Right ventricle myocardium inferior (tissue), 1 donor: ENCODE measurements at regions not wholly inside any gene's neighbourhood (a gene's known extent, or its start where the extent isn't known, plus 50 kb on each side); places are given as distances from the start of the nearest gene placed in this dataset.

Experiments used
- ATAC-seq: fragments of 200-7000 bp; cut with Tn5 transposase; one replicate; pipeline ENCODE4 v1.9.1; 2020; ENCODE audit warnings: mild to moderate bottlenecking, moderate library complexity
- DNase-seq: peaks from one replicate; pipeline ENCODE4 v3.0.0; 2021; ENCODE audit errors: missing footprints
- intact Hi-C: fragments of 100-400 bp; cut with DNase I; formaldehyde crosslinking; loops from one replicate; pipeline ENCODE4 v1.11.0; 2022
- donor health status: DM: no; HTN: yes; CAD: no; lungs with severe emphysema.

DNA sequence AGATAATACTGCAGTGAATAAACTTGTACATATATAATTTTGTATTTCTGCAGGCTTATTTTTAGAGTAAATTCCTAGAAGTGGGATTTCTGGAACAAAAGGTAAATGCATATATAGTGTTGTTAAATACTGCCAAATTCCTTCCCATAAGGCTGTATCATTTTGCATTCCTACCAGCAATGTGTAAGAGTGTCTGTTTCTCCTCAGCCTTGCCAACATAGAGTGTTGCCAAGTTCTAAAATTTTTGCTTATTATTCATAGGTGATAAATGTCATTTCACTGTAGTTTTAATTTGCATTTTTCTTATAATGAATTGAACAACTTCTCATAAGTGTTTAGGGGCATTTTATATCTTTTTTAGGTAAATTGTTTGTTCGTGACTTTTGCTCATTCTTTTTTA lies 174.2 kb upstream of the ZBED5 start:
- intact Hi-C loops = no loop called here
- ATAC-seq (no peak), DNase-seq (no peak)

DNA sequence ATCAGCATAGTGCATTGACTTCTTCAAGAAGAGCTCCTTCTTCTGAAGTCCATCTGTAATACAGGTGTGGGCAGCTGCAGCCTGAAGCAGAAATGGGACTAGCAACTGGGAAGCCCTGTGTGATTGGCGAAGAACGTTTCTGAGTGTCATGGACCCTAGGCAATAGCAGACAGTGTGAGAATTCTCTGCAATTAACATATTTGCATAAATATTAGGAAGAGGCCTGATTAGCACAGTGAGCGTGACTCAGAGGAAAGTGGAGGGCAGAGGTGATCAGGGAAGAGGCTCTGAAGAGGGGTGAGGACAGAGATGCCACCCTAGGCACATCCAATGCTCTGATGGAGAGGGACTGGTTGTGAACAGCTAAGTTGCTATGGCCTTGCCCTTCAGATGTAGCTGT lies 171.2 kb upstream of the ZBED5 start:
- no peak for ATAC-seq
- intact Hi-C loops = loop anchor here (2.0 kb wide), 1 partner anchor 758 kb away; no protein-coding TSS in a partner anchor
- DNase-seq = no peak

DNA sequence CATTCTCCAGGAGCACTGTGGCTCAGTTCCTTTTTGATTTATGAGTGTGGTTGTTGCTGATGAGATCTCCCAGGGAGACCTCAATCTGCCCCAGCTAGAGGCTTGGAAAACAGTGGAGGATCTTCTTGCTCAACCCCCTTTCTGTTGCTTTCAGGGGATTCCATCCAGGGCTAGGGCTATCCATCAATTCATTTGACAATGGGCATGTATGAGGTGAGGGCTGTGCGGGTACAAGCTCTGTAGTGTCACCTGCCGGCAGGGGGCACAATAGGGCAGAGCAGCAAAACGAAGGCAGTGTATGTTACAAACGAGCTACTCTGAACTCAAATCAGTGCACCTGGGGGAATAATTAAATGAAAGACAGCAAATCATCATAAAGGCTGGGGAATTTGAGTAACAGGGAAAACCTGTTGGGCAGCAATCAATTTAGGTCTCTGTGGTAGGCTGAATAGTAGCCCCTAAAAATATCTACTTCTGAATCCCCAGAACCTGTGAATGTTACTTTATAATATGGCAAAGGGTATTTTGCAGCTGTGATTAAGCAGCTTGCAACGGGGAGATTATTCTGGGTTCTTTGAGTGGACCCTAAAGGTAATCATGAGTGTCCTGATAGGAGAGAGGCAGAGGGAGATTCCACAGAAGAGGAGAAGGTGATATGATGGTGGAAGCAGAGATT lies 170.3 kb upstream of the ZBED5 start:
- ATAC-seq = peak; percentile 68
- peak; percentile 73 for DNase-seq
- intact Hi-C loops = loop anchor here (2.0 kb wide), 1 partner anchor 759 kb away; no protein-coding TSS in a partner anchor

DNA sequence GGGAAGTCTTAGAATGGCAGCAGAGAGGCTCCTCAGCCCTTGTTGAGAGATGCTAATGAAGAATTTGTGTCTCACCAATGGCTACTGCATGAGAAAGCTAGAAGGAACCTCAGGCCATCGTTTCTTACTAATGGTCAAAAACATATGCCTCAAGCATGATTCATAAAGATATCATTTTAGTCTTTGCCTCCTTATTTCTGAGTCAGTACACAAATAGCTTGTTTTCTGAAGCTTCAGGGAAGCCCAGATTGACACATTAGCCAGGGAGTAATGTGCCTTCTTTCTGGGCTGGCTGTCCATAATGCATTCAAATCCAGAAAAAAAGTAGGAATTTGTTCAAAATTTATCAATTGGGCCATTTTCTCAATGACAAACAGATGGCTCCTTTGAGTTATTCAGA lies 169.4 kb upstream of the ZBED5 start:
- ATAC-seq = no peak
- intact Hi-C loops = no loop called here
- DNase-seq = no peak

DNA sequence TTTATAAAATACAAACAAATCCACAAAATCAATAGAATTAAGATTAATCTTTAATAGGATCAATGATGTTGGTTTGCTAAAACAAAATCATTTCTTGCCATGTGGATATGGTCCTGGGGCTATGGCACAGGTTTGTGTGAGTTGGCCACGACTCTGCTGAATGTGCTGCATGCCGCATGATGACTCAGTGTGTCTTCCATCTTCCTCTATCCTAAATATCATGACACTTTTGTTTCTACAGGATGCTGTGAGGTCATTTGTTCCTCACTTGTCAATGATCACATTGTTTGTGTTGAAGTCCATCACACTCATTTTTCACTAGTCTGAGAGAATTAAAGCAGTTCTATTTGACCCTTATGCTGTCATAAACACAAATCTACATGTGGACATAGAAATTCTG lies 167.2 kb upstream of the ZBED5 start:
- DNase-seq (no peak), ATAC-seq (no peak)
- intact Hi-C loops = no loop called here

DNA sequence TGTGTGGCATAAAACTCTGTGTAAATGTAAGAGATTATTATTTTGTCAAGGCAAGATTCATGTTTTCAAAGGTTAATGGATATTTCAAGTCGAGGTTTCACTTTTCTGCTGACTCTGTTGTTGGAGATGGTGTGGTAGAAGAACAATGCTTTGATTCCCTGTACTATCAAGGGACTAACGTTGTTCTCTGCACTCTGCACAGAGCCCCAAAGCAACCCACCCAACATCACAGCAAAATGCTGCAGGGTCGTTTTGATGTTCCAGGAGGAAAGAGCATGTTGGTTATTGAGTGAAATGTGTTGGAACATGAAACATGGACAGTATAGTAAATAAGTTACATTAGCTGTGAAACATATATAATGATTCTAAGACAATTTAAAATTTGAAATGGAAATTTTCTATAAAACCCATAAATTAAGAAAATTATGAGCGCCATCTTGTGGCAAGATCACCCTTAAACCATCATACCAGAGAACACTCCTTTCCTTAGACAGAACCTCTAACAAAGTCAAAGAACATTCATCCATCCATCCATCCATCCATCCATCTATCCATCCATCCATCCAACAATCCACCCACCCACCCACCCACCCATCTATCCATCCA lies 164.4 kb upstream of the ZBED5 start:
- no peak for ATAC-seq
- no peak for DNase-seq
- intact Hi-C loops = loop anchor here (1.0 to 2.0 kb wide), 2 partner anchors 89 to 229 kb away; no protein-coding TSS in a partner anchor

DNA sequence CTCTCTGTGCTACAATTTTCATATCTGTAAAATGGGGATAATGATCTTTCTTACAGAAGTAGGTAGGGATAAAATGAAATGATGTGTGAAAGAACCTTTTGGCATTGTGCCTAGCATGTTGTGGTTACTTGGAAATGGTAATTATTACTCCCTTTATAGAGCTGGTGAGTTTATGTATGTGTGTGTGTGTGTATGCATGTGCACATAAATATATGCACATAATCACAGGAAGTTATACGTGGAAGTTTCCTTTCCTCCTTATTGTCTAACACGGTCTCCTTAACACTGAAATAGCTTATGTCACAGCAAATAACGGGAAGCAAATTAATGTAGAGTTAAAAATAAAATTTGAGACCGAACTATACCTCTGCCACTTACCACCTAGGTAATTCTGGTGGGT lies 163.7 kb upstream of the ZBED5 start:
- DNase-seq (no peak), ATAC-seq (no peak)
- intact Hi-C loops = no loop called here

DNA sequence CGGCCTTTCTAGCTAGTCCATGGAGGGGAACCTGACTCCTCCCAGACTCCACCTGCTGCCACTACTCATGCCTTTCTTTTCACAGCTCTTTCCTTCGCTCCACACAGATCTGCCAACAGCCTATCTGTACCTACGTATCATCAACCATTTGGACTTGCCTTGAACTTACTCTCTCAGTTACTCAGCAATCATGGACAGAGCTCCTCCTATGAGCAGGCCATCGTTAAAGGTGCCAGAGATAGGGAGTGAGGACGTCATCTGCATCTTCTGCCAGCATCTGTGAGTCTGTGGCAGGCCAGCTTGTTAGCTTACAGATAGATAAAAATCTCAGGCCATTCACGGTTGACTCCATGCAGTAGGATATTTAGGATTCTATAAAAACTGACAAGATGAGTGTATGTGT lies 162.9 kb upstream of the ZBED5 start:
- ATAC-seq (no peak), DNase-seq (no peak)
- intact Hi-C loops = no loop called here

DNA sequence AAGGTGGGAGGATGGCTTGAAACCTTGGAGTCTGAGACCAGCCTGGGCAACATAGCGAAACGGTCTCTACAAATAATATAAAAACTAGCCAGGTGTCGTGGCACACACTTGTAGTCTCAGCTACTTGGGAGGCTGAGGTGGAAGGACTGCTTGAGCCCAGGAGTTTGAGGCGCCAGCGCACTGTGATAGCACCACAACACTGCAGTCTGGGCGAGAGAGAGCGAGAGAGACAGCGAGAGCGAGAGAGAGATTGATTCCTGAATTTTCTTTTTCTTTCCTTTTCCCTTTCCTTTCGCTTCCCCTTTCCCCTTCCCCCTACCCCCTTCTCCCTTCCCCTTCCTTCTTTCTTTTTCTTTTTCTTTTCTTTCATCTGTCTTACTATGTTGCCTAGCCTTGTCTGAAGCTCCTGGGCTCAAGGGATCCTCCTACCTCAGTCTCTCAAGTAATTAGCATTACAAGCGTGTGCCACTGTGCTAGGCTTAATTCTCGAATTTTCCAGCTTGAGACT lies 162.4 kb upstream of the ZBED5 start:
- intact Hi-C loops = no loop called here
- no peak for DNase-seq
- ATAC-seq = no peak

DNA sequence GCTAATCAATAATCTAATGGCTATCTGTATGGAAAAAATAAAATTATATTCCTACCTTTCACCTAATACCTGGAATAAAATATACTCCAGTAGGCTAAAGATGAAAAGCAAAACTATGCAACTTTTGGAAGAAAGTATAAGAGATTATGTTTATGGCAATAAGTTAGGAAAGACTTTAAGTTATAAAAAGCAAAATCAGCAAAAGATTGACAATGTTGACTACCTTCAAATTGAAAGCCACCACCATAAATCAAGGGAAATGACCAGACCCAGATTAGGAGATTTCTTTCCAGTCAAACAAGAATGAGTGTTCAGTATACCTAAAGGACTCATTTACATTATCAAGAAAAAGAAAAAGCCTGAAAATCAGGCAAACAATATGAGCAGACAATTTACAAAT lies 159.1 kb upstream of the ZBED5 start:
- ATAC-seq (no peak), DNase-seq (no peak)
- intact Hi-C loops = no loop called here

DNA sequence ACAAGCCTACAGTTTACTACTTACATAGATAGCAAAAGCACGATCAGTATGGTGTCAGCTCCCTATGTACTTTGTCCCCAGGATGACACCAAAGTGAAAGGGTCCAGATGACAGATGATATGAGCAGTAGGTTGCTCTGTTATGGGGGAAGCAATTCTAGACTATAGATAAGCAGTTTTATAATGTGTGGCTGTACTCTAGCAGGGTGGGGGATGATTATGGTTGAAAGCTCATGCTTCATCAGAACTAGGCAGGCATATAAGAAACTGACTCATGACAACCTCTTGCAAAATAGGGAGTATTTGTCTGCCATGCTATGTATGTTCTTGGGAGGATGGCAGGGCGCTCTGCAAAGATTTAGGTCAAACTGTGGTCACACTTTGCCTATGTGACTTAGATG lies 158.2 kb upstream of the ZBED5 start:
- ATAC-seq = no peak
- intact Hi-C loops = no loop called here

DNA sequence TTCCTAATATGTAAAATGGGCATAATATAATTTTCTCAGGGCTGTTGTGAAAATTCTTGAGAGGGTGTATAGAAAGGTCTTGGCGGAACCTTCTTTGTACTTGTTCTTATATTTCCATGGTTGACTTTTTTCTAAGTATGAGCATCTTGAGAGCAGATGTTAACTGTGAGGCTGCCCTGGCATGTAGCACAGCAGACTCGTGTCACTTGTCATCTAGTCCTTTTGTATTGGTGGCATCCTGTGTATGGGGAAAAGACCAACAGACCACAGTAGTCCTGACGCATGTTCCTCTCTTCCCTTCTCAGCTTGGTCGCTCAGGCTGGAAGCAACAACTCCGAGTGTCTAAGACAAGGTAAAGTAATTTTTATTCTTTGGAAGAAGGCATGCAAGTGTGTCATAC lies 153.8 kb upstream of the ZBED5 start:
- no peak for ATAC-seq
- no peak for DNase-seq
- intact Hi-C loops = no loop called here

More for the DNA sequence above, 158.2 kb upstream of the ZBED5 start:
- no peak for DNase-seq

DNA sequence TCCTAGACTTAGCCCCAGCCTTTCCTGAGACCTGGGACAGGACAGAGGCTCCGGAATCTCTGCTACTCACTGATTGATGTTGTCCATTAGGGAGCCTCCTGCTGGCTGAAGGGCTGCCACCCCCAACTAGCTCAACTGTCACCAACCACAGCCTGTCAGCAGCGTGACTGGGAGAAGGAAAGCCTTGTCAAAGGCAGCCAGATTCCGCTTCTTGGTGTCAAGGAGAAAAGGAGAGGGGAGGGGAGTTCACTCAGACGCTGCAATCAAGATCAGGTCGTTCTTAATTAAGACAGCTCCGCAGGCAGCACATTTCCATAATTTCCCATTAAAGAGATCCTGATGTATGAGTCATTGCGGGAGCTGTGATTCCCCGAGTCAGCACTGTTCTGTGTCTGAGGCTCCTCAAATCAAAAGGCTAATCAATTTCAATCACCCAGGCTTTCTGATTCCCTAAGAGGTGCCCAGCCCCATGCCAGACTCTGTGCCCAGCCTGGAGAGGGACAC lies 152.8 kb upstream of the ZBED5 start:
- ATAC-seq (peak; percentile 87), DNase-seq (no peak)
- intact Hi-C loops = loop anchor here (1.0 kb wide), 1 partner anchor 76 kb away; no protein-coding TSS in a partner anchor

DNA sequence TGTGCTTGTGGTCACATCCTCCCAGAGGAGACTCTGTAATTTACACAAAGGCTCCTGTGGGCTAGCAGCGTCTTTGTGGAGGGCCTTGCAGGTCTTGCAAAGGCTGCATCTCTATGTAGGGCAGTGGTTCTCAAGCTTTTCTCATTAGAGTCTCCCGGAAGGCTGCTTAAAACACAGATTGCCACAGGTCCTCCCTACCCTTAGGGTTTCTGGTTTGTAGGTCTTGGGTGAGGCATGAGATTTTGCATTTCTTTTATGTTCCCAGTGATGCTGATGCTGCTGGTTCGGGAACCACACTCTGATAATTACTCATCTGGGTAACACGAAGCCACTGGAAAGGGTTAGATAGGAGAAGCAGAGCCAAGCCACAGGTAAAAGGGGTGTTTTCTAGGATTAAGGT lies 151.3 kb upstream of the ZBED5 start:
- no peak for DNase-seq
- ATAC-seq = no peak
- intact Hi-C loops = no loop called here

DNA sequence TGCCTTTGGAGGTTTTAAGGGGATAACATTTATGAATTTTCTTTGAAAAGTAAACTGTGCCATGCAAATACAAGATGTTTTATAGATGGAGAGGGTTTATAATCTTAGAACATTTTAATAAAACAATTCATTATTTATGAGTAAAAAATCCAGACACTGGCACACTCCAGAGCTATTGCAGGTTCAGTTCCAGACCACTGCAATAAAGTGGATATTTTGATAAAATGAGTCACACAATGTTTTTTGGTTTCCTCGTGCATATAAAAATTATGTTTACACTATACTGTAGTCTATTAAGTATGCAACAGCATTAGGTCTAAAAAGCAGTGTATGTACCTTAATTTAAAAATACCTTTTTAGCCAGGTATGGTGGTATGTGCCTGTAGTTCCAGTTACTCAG lies 146.2 kb upstream of the ZBED5 start:
- intact Hi-C loops = no loop called here
- DNase-seq (no peak), ATAC-seq (no peak)

DNA sequence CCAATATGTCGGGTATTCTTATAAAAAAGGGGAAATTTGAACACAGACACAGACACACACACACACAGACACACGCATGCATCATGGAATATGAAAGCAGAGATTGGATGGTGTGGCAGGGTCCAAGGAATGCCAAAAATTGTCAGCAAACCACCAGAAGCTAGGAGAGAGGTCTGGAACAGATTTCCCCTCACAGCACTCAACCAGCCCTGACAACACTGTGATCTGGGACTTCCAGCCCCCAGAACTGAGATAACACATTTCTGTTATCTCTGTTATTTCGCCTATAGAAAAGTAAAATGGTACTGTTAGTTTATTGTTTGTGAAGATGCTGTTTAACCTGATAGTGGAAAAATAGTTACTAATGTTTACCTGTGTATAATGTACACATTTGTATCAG lies 145.4 kb upstream of the ZBED5 start:
- no peak for DNase-seq
- ATAC-seq = no peak
- intact Hi-C loops = no loop called here

DNA sequence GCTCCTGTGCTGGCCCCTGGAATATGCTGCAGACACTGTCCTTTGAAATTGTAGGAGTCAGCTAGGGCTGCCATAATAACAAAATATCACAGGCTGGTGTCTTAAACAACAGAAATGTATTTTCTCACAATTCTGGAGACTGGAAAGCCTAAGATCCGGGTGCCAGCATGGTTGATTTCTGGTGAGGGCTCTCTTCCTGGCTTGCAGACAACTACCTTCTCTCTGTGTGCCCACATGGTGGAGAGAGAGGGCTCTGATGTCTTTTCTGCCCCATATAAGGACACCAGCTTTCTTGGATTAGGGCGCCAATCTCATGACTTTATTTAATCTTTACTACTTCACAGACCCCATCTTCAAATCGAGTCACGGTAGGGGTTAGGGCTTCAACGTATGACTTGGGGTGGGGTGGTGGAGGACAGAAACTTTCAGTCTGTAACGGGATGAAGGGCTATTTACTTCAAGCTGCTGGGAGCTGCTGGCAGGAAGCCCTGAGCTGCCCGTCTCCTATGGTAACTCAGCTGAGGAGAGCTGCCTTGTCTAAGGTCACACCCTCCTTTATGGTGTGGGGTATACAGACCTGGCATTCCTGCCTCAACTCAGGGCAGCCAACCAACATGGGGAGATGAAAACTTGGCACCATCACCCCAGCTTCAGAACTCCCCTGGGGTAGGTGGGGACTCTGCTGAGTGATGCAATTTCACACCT lies 142.9 kb upstream of the ZBED5 start:
- ATAC-seq = no peak
- intact Hi-C loops = no loop called here
- no peak for DNase-seq

DNA sequence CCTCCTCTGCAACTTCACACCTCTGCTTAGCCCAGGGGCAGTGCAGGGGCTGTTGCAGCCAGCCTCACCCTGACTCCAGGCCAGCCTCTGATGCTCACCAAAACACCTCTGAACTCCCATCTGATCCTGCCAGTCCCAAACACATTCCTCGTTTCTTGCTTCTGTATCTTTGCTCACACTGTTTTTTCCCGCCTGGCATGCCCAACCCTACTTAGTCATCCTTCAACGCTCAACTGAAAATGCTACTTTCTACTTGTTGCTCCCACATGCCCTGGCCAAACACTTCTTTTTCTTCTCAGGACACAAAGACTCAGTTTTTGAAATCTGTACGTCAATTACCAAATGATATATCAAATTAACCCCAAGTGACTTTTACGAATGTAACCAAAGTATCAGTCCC lies 140.8 kb upstream of the ZBED5 start:
- intact Hi-C loops = no loop called here
- no peak for ATAC-seq

DNA sequence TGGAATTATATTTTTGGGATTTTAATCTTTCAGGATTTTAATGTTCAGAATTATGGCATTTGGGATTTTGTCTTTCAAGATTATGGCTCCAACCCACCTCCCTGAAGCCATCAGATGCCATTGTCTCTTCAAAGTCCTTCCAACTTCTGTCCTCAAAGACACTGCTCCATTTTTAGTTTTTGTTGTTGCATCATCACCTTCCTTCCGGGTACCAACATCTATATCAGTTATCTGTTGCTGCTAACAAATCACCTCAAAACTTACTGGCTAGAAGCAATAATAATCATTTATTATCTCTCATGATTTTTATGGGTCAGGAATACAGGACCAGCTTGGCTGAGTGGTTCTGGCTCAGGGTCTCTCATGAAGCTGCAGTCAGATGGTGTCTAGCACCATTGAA lies 138.8 kb upstream of the ZBED5 start:
- no peak for DNase-seq
- no peak for ATAC-seq
- intact Hi-C loops = no loop called here

More for the DNA sequence above, 140.8 kb upstream of the ZBED5 start:
- no peak for DNase-seq

DNA sequence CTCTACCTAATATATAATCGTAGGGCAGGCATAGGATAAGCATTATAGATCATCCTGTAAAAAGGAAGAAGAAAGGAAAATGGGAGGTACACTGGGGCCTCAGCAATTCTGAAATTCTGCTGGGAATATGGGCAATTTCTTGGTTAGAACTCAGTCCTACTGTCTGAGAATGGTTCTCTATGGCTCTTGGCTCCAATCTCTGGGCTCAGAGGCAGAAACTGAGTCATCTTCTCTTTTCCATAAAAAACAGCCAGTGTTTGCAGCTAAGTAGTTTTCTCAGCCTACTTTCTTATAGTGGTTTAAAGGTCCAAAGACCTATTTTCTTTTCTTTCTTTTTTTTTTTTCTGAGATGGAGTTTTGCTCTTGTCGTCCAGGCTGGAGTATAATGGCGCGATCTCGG lies 135.8 kb upstream of the ZBED5 start:
- intact Hi-C loops = no loop called here
- ATAC-seq = no peak
- DNase-seq = no peak
